Endothelial cell of umbilical vein (primary cell): ENCODE measurements at regions not wholly inside any gene's neighbourhood (a gene's known extent, or its start where the extent isn't known, plus 50 kb on each side); places are given as distances from the start of the nearest gene placed in this dataset.

Source experiments
- BruUV-seq: library from RNA; stranded (reverse); fragments of 400-500 nt; replicated peaks from 2 replicates; lab custom pipeline; 2021; lab: Mats Ljungman, UMichigan
- CTCF ChIA-PET: fragments of 300-600, 350-600 bp; sonication (Branson Sonifier 250); formaldehyde crosslinking; loops from one replicate; lab custom pipeline; 2021; ENCODE audit warnings: antibody characterized with exemption, inconsistent platforms; lab: Charles Lee
- POLR2A ChIA-PET: fragments of 300-600, 350-600 bp; sonication (Branson Sonifier 250); formaldehyde crosslinking; loops from one replicate; lab custom pipeline; 2021; ENCODE audit warnings: antibody characterized with exemption, inconsistent platforms; lab: Charles Lee
- DNase-seq: peaks from one replicate; pipeline ENCODE4 v3.0.0-alpha.2; 2011; ENCODE audit warnings: low read depth, low spot score
- FAIRE-seq: peaks from 2 replicates; lab custom pipeline; 2011; peaks lifted over from hg19 to GRCh38; lab: Jason Lieb, UNC
- H2AFZ ChIP-seq: 2 replicates; pipeline ENCODE4 v1.6.0; 2012; ENCODE audit warnings: low read depth, low read length, control low read depth, inconsistent platforms
- H3K27ac ChIP-seq: 2 replicates; pipeline ENCODE4 v1.5.1; 2011; ENCODE audit warnings: low read depth, mild to moderate bottlenecking, control low read depth, low read length, moderate library complexity; ENCODE audit not compliant: insufficient read depth
- H3K27me3 ChIP-seq, 2 experiments: 2 replicates each; pipeline versions ENCODE4 v1.6.0 to v1.6.1; 2011; ENCODE audit warnings: low read length in 2 of 2, mixed read lengths in 1 of 2; ENCODE audit not compliant: control insufficient read depth in 2 of 2, insufficient read depth in 2 of 2
- H3K36me3 ChIP-seq, 2 experiments: 2 replicates in 1 of 2; 3 replicates in 1 of 2; pipeline ENCODE4 v1.5.1; 2011; ENCODE audit warnings: low read length in 2 of 2, mild to moderate bottlenecking in 1 of 2, moderate library complexity in 1 of 2; ENCODE audit not compliant: control insufficient read depth in 2 of 2, insufficient read depth in 2 of 2; ENCODE audit errors: extremely low read depth in 1 of 2
- H3K4me1 ChIP-seq: 3 replicates; pipeline ENCODE4 v1.5.1; 2011; ENCODE audit warnings: mild to moderate bottlenecking, low read length; ENCODE audit not compliant: control insufficient read depth, insufficient read depth; ENCODE audit errors: extremely low read depth
- H3K4me2 ChIP-seq: 2 replicates; pipeline ENCODE4 v1.6.1; 2011; ENCODE audit warnings: low read length, control low read depth, mixed read lengths; ENCODE audit not compliant: insufficient read depth
- H3K4me3 ChIP-seq, 3 experiments: fragments of 200-600 bp in 1 of 3; sonication (generic), shearing (Covaris generic) in 1 of 3; replicated peaks in 1 of 3; 2 replicates each; pipeline ENCODE4 v1.5.1; 2011 to 2016; ENCODE audit warnings: control low read depth in 3 of 3, low read length in 3 of 3, mild to moderate bottlenecking in 2 of 3, inconsistent platforms in 1 of 3, low read depth in 1 of 3, moderate library complexity in 1 of 3; ENCODE audit not compliant: insufficient read depth in 1 of 3
- H3K79me2 ChIP-seq: 2 replicates; pipeline ENCODE4 v1.6.0; 2012; ENCODE audit warnings: low read length, inconsistent platforms; ENCODE audit not compliant: control insufficient read depth, insufficient read depth
- H3K9ac ChIP-seq: replicated peaks from 2 replicates; pipeline ENCODE3; 2011; ENCODE audit warnings: low read length, control low read depth; ENCODE audit not compliant: insufficient read depth; ENCODE audit errors: extremely low read depth
- H3K9me1 ChIP-seq: replicated peaks from 3 replicates; pipeline ENCODE4 v1.6.0; 2011; ENCODE audit warnings: mild to moderate bottlenecking, low read length; ENCODE audit not compliant: control insufficient read depth, insufficient read depth; ENCODE audit errors: extremely low read depth
- H3K9me3 ChIP-seq: replicated peaks from 2 replicates; pipeline ENCODE4 v1.5.1; 2012; ENCODE audit warnings: low read length, inconsistent platforms; ENCODE audit not compliant: control insufficient read depth, insufficient read depth
- H4K20me1 ChIP-seq: replicated peaks from 2 replicates; pipeline ENCODE3; 2011; ENCODE audit warnings: mild to moderate bottlenecking, low read length; ENCODE audit not compliant: control insufficient read depth, insufficient read depth; ENCODE audit errors: extremely low read depth
- CTCF ChIP-seq, 2 donors: IDR thresholded peaks; 1 replicate in 1 of 2; 2 replicates in 1 of 2; pipeline ENCODE4 v1.5.1; 2011; ENCODE audit warnings: low read length in 2 of 2, mild to moderate bottlenecking in 2 of 2, moderate library complexity in 2 of 2, control low read depth in 1 of 2, inconsistent platforms in 1 of 2, low read depth in 1 of 2; ENCODE audit not compliant: insufficient read depth in 1 of 2; ENCODE audit errors: extremely low read depth in 1 of 2
- FOS ChIP-seq: IDR thresholded peaks from 2 replicates; pipeline ENCODE4 v1.6.1; 2011; ENCODE audit warnings: mild to moderate bottlenecking, low read length, moderate library complexity, borderline replicate concordance; ENCODE audit not compliant: insufficient read depth
- MYC ChIP-seq: IDR thresholded peaks from one replicate; pipeline ENCODE4 v1.6.1; 2011; ENCODE audit warnings: mild to moderate bottlenecking, low read depth, low read length
- dilution Hi-C: fragments of 300-500 bp; cut with MboI; formaldehyde crosslinking; loops from one replicate; pipeline ENCODE4 v1.15.0; 2019; ENCODE audit warnings: low sequenced_read_pairs; ENCODE audit not compliant: extremely low pct_ligation_motif_present
- intact Hi-C: fragments of 100-400 bp; cut with micrococcal nuclease; formaldehyde crosslinking; loops from one replicate; pipeline ENCODE4 v1.10.0; 2022

- Histone ChIP-seq H3K9me3 (no peaks in the 10 kb centered on the region), H3K79me2 (no peaks in the 10 kb centered on the region), H3K4me2 (no peak overlapping the region), H4K20me1 (no peaks in the 10 kb centered on the region), H3K4me3 (no peak overlapping the region), H3K27me3 (no peaks in the 10 kb centered on the region), H3K36me3 (no peaks in the 10 kb centered on the region), H3K9me1 (no peaks in the 10 kb centered on the region), H3K27ac (no peak overlapping the region), H3K9ac (no peak overlapping the region), H2AFZ (no peak overlapping the region), H3K4me1 (no peaks in the 10 kb centered on the region)
- ChIA-PET POLR2A (no interaction called here), CTCF (interaction anchor here (0.7 to 2.7 kb wide), 2 partner anchors 1151 to 1405 kb away, joined by 3 to 94 read pairs; no protein-coding TSS in a partner anchor)
- TF ChIP-seq FOS: no peak
- peak; percentile 57 to 63 for TF ChIP-seq CTCF (IDR thresholded peaks at IDR 0.05; ENCODE audit: extremely low read depth in 1 of 2, insufficient read depth in 1 of 2, low read depth in 1 of 2, low read length in 2 of 2)
- FAIRE-seq (peak; percentile 12), DNase-seq (peak; percentile 24)
- intact Hi-C loops (loop anchor here (1.0 kb wide), 2 partner anchors 1151 to 1405 kb away; no protein-coding TSS in a partner anchor), dilution Hi-C loops (no loop called here)
- BruUV-seq: no TSS peak
Observed at GRCh38 chr5:152560512-152561137, 155.5 kb upstream of the NMUR2 start.

- CTCF ChIA-PET: no interaction called here
- H2AFZ ChIP-seq: no peak overlapping the region
- DNase-seq: no peak
- intact Hi-C loops: no loop called here
- H3K27me3 ChIP-seq: no peaks in the 10 kb centered on the region
- no peak overlapping the region for H3K9ac ChIP-seq
- no peak overlapping the region for H3K4me2 ChIP-seq
- no peaks in the 10 kb centered on the region for H3K4me1 ChIP-seq
- no peak overlapping the region for H3K4me3 ChIP-seq
- H4K20me1 ChIP-seq: no peaks in the 10 kb centered on the region
- POLR2A ChIA-PET: no interaction called here
- no peak for TF ChIP-seq MYC
- no peak for FAIRE-seq
- H3K9me3 ChIP-seq: no peaks in the 10 kb centered on the region
- no TSS peak for BruUV-seq
- no peaks in the 10 kb centered on the region for H3K9me1 ChIP-seq
- no peak overlapping the region for H3K27ac ChIP-seq
- no peaks in the 10 kb centered on the region for H3K36me3 ChIP-seq
- dilution Hi-C loops: no loop called here
- H3K79me2 ChIP-seq: no peaks in the 10 kb centered on the region
Observed at GRCh38 chr5:152568016-152568415, 162.9 kb upstream of the NMUR2 start.
